ENCODE measurements at regions not wholly inside any gene's neighbourhood (a gene's known extent, or its start where the extent isn't known, plus 50 kb on each side); places are given as distances from the start of the nearest gene placed in this dataset.

DNA sequence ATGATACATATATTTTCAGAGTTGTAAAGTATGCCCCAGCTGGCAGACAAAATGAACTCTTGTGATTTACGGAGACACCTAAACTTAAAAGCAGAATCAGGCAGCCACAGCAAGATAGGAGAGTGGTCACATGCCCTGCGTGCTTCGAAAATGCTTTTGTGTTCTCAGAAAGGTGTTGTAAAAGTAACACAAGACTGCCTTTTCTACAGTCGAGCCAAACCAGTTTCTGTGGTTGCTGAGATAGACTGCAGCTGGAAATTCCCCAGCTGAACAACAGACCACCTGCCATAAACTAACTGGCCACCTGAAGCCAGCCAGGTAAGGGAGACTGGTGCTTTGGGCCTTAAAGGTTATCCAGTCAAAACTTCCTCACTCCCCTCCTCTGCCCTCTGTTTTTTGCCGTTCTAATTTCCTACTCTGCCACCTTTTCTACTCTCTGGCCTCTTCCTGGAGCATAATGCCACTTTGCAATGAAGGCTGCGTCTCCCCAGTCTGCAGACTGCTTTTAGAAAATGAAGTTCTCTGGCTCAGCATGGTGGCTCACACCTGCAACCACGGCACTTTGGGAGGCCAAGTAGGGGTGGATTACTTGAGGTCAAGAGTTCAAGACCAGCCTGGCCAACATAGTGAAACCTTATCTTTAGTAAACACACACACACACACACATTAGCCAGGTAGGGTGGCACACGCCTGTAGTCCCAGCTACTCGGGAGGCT lies 381.2 kb upstream of the SLITRK1 start:
- TF ChIP-seq POLR2AphosphoS5 (IDR thresholded peaks at IDR 0.05) (no peak), POLR2A (IDR thresholded peaks at IDR 0.05) (no peak)
- TF ChIP-seq, protein P1, sequence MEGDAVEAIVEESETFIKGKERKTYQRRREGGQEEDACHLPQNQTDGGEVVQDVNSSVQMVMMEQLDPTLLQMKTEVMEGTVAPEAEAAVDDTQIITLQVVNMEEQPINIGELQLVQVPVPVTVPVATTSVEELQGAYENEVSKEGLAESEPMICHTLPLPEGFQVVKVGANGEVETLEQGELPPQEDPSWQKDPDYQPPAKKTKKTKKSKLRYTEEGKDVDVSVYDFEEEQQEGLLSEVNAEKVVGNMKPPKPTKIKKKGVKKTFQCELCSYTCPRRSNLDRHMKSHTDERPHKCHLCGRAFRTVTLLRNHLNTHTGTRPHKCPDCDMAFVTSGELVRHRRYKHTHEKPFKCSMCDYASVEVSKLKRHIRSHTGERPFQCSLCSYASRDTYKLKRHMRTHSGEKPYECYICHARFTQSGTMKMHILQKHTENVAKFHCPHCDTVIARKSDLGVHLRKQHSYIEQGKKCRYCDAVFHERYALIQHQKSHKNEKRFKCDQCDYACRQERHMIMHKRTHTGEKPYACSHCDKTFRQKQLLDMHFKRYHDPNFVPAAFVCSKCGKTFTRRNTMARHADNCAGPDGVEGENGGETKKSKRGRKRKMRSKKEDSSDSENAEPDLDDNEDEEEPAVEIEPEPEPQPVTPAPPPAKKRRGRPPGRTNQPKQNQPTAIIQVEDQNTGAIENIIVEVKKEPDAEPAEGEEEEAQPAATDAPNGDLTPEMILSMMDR (IDR thresholded peaks at IDR 0.05 in 8 of 11, conservative IDR thresholded peaks at IDR 0.05 in 3 of 11): no peak
- DNase-seq: no peak
- H3K4me3 ChIP-seq: no peak overlapping the region
- H3K36me3 ChIP-seq: no peaks in the 10 kb centered on the region
- 80 to 85% (median 82%) methylated on average over 9 of the region's 9 CpGs for WGBS, 5 donors
- H3K27me3 ChIP-seq (replicated peaks in 1 of 7): no peaks in the 10 kb centered on the region
- intact Hi-C loops (cut with DNase I; ENCODE audit: low total_unique reads): no loop called here
- H3K4me1 ChIP-seq: no peaks in the 10 kb centered on the region
- no peak overlapping the region for H3K27ac ChIP-seq
- H3K9me3 ChIP-seq: no peaks in the 10 kb centered on the region

DNA sequence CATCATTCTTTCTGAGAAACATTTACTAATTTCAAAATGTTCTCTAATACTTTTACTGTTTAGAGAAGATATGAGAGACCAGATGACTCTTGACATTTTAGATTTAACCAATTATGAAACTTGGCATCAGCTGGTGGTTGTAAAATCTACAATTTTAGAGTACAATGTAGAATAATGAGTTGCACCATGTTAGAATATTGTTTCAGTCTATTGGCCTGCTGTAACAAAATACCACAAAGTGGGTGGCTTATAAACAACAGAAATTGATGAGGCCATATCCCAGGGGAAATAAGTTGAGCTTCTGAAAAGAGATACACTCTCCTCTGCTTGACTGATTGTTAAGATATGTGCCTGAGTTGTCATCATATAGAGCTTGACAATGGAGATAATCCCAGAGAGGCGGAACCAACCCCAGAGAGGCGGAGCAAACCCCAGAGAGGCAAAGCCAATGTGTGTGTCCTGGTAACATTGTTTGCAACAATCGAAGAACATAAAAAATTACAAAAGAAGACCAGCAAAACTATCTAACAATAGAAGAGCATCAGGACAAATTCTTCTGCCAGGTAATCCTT lies 373.0 kb upstream of the SLITRK1 start:
- Histone ChIP-seq H3K4me3 (no peak overlapping the region), H3K9me3 (peaks cover 0 to 30% (median 18%) of the 10 kb centered on the region in 8 donors), H3K27ac (no peak overlapping the region), H3K27me3 (replicated peaks in 1 of 7) (no peaks in the 10 kb centered on the region), H3K36me3 (no peaks in the 10 kb centered on the region), H3K4me1 (no peaks in the 10 kb centered on the region)
- TF ChIP-seq, protein P1 (IDR thresholded peaks at IDR 0.05 in 8 of 11, conservative IDR thresholded peaks at IDR 0.05 in 3 of 11): no peak
- TF ChIP-seq POLR2AphosphoS5 (IDR thresholded peaks at IDR 0.05): no peak
- no peak for TF ChIP-seq POLR2A (IDR thresholded peaks at IDR 0.05)
- intact Hi-C loops (cut with DNase I; ENCODE audit: low total_unique reads): no loop called here
- WGBS, 5 donors: 80 to 89% (median 87%) methylated on average over 3 of the region's 3 CpGs
- no peak for DNase-seq

DNA sequence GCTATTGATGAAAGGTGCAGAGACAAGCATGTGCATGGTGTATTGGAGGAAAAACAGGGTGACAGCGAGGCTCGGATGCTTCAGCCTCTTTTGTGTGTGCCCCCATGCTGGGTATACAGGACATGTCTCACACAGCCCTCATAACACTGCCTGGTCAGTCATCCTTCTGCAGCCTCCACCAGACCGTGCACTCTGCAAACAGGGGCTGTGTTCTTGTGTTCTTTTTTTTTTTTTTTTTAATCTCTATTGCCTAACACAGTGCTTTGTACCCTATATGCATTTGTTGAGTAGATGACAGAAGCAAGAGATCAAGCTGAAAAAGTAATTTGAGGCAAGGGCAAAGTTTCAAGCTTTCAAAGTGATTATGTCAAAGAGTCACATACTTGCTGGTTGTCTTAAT lies 367.2 kb upstream of the SLITRK1 start:
- WGBS, 5 donors: 67 to 87% (median 76%) methylated on average over 3 of the region's 3 CpGs
- TF ChIP-seq, protein P1 (IDR thresholded peaks at IDR 0.05 in 8 of 11, conservative IDR thresholded peaks at IDR 0.05 in 3 of 11): no peak
- no peak for TF ChIP-seq POLR2AphosphoS5 (IDR thresholded peaks at IDR 0.05)
- TF ChIP-seq POLR2A (IDR thresholded peaks at IDR 0.05): no peak
- H3K9me3 ChIP-seq: peaks cover 0 to 30% (median 18%) of the 10 kb centered on the region in 8 donors
- H3K27ac ChIP-seq: no peak overlapping the region
- H3K27me3 ChIP-seq (replicated peaks in 1 of 7): no peaks in the 10 kb centered on the region
- intact Hi-C loops (cut with DNase I; ENCODE audit: low total_unique reads): no loop called here
- no peaks in the 10 kb centered on the region for H3K4me1 ChIP-seq
- no peak for DNase-seq
- no peak overlapping the region for H3K4me3 ChIP-seq
- no peaks in the 10 kb centered on the region for H3K36me3 ChIP-seq

DNA sequence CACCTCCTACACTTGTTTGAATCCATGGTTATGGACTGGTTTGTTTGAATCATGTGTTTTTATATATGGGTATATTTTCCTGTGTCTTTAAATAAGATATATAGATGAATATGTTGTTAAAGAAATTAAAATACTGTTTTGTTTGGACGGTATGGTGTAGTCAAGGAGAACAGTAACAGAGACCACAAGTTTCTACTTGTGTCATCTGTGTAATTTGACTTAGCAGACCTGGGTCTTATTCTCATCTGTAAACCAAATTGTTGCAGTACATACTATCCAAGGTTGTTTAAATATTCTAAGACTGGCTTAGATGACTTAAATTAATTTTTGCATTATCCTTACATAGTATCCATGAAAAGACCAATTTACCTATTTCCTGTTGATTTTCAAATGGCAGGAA lies 361.1 kb upstream of the SLITRK1 start:
- no peak for DNase-seq
- H3K27ac ChIP-seq: no peak overlapping the region
- H3K27me3 ChIP-seq (replicated peaks in 1 of 7): no peaks in the 10 kb centered on the region
- H3K9me3 ChIP-seq: peaks cover 0 to 3% (median 0%) of the 10 kb centered on the region in 8 donors
- no peaks in the 10 kb centered on the region for H3K4me1 ChIP-seq
- H3K36me3 ChIP-seq: no peaks in the 10 kb centered on the region
- H3K4me3 ChIP-seq: no peak overlapping the region
- intact Hi-C loops (cut with DNase I; ENCODE audit: low total_unique reads): no loop called here
- TF ChIP-seq, protein P1 (IDR thresholded peaks at IDR 0.05 in 8 of 11, conservative IDR thresholded peaks at IDR 0.05 in 3 of 11): no peak
- TF ChIP-seq POLR2A (IDR thresholded peaks at IDR 0.05) (no peak), POLR2AphosphoS5 (IDR thresholded peaks at IDR 0.05) (no peak)
- 75 to 88% (median 80%) methylated on average over 1 of the region's 1 CpG for WGBS, 5 donors
